Ovary (tissue), 7 donors: ENCODE measurements at regions not wholly inside any gene's neighbourhood (a gene's known extent, or its start where the extent isn't known, plus 50 kb on each side); places are given as distances from the start of the nearest gene placed in this dataset.

ENCODE experiments used
- DNase-seq, 5 donors: peaks; one replicate each; pipeline ENCODE4 v3.0.0-alpha.2; 2019 to 2020
- H3K27ac ChIP-seq, 2 donors: fragments of 200-600 bp; one replicate each; pipeline versions ENCODE4 v1.5.1 to v1.8.0; 2019 to 2022
- H3K27me3 ChIP-seq: fragments of 200-600 bp; one replicate; pipeline ENCODE4 v1.8.0; 2022
- H3K36me3 ChIP-seq: fragments of 200-600 bp; sonication (generic); one replicate; pipeline ENCODE4 v1.5.1; 2019
- H3K4me1 ChIP-seq: one replicate; pipeline ENCODE4 v1.8.1; 2013; ENCODE audit warnings: mild to moderate bottlenecking, moderate library complexity; ENCODE audit not compliant: insufficient read depth
- H3K4me3 ChIP-seq: fragments of 200-600 bp; sonication (generic); one replicate; pipeline ENCODE4 v1.5.1; 2017
- H3K9me3 ChIP-seq, 2 donors: fragments of 200-600 bp in 1 of 2; sonication (generic) in 1 of 2; one replicate each; pipeline versions ENCODE4 v1.5.1 to v1.8.1; 2013 to 2019; ENCODE audit warnings: mild to moderate bottlenecking in 1 of 2, moderate library complexity in 1 of 2
- CTCF ChIP-seq, 3 donors: fragments of 450-650 bp in 2 of 3; fragments of 200-600 bp in 1 of 3; IDR thresholded peaks; one replicate each; pipeline versions ENCODE4 v1.5.1 to v1.8.0; 2016 to 2022; ENCODE audit warnings: antibody characterized with exemption in 3 of 3, mild to moderate bottlenecking in 1 of 3
- EP300 ChIP-seq: sonication (generic); formaldehyde crosslinking; IDR thresholded peaks from one replicate; pipeline ENCODE4 v1.6.1; 2017; ENCODE audit warnings: antibody characterized with exemption
- POLR2A ChIP-seq: fragments of 450-650 bp; IDR thresholded peaks from one replicate; pipeline ENCODE4 v1.6.1; 2017; ENCODE audit warnings: antibody characterized with exemption, mild to moderate bottlenecking, moderate library complexity
- WGBS, 3 donors: extraction: QIAGEN DNeasy Blood & Tissue Kit in 1 of 3; methylation state at CpG; one replicate each; pipeline versions ENCODE4 v1.1.5 to v1.1.7; 2013 to 2017; 5-methylcytosine and 5-hydroxymethylcytosine counted together
- intact Hi-C, 4 donors: fragments of 100-400 bp; cut with DNase I; formaldehyde crosslinking; loops; one replicate each; pipeline versions ENCODE4 v1.11.0 to v1.15.1; 2022 to 2023
- donor health status: DM: no; HTN: no; CAD: no; lungs with moderate emphysema.
- donor health status: DM: no; HTN: no; CAD: no.
- donor health status: Bipolar disorder and iron deficiency.
- donor health status: DM: no; HTN: no; CAD: no.
- donor health status: DM: yes; HTN: yes; CAD: no.

DNA sequence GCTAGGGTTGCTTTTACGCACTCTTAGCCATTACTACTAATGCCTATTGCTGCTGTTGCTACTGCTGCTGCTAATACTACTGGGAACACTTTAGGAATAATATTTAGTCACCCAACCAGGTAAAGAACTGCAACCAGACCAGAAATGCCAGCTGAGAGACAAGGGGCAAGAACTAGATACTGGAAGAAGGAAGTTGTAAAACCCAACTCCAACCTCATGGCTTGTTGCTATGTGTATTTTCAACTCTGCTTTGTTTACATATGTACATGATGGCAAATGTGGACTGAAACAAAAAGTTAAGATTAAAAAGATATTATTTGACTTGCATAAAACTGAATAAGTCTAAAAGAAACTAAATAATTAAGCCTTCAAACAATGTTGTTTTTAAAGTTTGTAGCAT, 177.7 kb downstream of the GNAT3 start:
- H3K9me3 ChIP-seq, result no peaks in the 10 kb centered on the region
- 97 to 100% (median 99%) methylated on average over 1 of the region's 1 CpG for WGBS, 3 donors
- H3K4me1 ChIP-seq, result peaks cover 4% of the 10 kb centered on the region
- no peak for DNase-seq
- H3K27ac ChIP-seq, result no peak overlapping the region
- H3K4me3 ChIP-seq, result no peak overlapping the region
- H3K36me3 ChIP-seq, result no peaks in the 10 kb centered on the region
- TF ChIP-seq CTCF (IDR thresholded peaks at IDR 0.05) (no peak), EP300 (no peak), POLR2A (no peak)
- intact Hi-C loops, result no loop called here
- H3K27me3 ChIP-seq, result no peaks in the 10 kb centered on the region

- 74 to 91% (median 80%) methylated on average over 1 of the region's 1 CpG for WGBS, 3 donors
These were observed 178.8 kb downstream of the GNAT3 start for GRCh38 chr7:80333040-80333439.

DNA sequence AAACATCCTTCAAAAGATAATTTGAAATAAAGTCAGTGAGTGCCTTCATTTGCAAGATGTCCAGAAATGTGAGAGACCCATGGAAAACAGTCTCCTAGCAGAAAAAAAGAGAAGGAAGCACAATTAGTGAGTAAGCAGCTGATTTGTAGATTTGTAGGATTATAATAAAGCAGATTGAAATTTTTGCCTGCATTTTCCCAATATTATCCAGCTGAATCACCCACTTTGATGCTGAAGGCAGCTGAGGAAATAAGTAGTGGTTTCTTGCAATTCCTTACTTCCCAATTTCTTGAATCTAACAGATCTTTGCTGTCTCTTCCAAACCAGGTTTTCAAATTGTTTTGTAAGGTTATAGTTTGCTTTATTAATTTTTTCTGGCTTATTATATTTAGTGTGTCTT, 181.4 kb downstream of the GNAT3 start:
- Histone ChIP-seq H3K9me3 (no peaks in the 10 kb centered on the region), H3K36me3 (no peaks in the 10 kb centered on the region), H3K4me3 (no peak overlapping the region), H3K27me3 (no peaks in the 10 kb centered on the region), H3K4me1 (peaks cover 1% of the 10 kb centered on the region), H3K27ac (no peak overlapping the region)
- TF ChIP-seq EP300, result no peak
- TF ChIP-seq POLR2A, result no peak
- TF ChIP-seq CTCF (IDR thresholded peaks at IDR 0.05), result no peak
- intact Hi-C loops, result no loop called here
- DNase-seq, result no peak

More at GRCh38 chr7:80333040-80333439, 178.8 kb downstream of the GNAT3 start:
- no peak for DNase-seq
- Histone ChIP-seq H3K36me3 (no peaks in the 10 kb centered on the region), H3K4me3 (no peak overlapping the region), H3K27me3 (no peaks in the 10 kb centered on the region), H3K4me1 (peaks cover 4% of the 10 kb centered on the region), H3K27ac (no peak overlapping the region), H3K9me3 (no peaks in the 10 kb centered on the region)
- TF ChIP-seq CTCF (IDR thresholded peaks at IDR 0.05), result no peak
- no peak for TF ChIP-seq POLR2A
- TF ChIP-seq EP300, result no peak
- intact Hi-C loops, result no loop called here

DNA sequence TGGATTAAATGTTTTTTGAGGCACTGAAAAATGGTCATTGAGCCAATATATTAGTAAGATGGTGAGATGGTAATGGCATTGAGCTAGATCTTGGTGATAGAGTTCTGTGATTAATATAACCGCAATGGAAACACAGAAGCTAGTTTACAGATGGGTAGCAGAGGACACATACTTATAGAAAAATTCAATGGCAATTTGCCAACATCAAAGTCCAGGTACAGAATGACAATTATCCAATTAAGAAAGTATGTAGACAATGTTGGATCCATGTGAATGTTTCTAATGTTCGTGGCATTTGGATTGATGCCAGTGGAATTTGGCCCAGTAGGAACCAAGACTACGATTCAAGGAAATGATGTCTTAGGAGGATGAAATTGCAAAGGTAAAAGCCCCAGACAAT, 187.8 kb downstream of the GNAT3 start:
- Histone ChIP-seq H3K27me3 (no peaks in the 10 kb centered on the region), H3K4me1 (no peaks in the 10 kb centered on the region), H3K27ac (no peak overlapping the region), H3K4me3 (no peak overlapping the region), H3K9me3 (no peaks in the 10 kb centered on the region), H3K36me3 (no peaks in the 10 kb centered on the region)
- intact Hi-C loops, result no loop called here
- WGBS, 3 donors, result 55 to 64% (median 56%) methylated on average over 3 of the region's 3 CpGs
- TF ChIP-seq EP300, result no peak
- TF ChIP-seq CTCF (IDR thresholded peaks at IDR 0.05), result no peak
- TF ChIP-seq POLR2A, result no peak
- DNase-seq, result no peak

DNA sequence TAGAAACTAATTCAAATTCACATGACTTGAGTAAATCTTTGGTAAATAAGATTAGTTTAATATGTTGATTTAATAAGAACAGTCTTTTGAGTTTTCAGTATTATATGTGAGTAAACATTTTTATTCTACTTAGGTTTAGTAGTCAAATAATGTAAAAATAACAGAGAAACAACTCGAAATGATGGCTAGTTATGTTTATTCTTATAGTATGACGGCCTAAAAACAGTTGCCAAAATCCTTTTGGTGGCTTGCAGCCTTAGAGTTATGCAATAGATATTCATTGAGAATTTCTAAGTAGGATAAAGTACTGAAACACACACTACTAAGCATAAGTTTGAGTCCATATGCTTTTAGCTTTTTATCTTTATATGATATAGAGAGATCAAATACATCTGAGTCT, 184.8 kb downstream of the GNAI1 start:
- no peak overlapping the region for H3K4me3 ChIP-seq
- no peaks in the 10 kb centered on the region for H3K36me3 ChIP-seq
- no peaks in the 10 kb centered on the region for H3K4me1 ChIP-seq
- intact Hi-C loops, result no loop called here
- no peak for TF ChIP-seq CTCF (IDR thresholded peaks at IDR 0.05)
- TF ChIP-seq POLR2A, result no peak
- no peak for TF ChIP-seq EP300
- H3K9me3 ChIP-seq, result no peaks in the 10 kb centered on the region
- WGBS, 3 donors, result 65 to 73% (median 70%) methylated on average over 2 of the region's 2 CpGs
- no peaks in the 10 kb centered on the region for H3K27me3 ChIP-seq
- no peak for DNase-seq
- H3K27ac ChIP-seq, result no peak overlapping the region
